ENCODE measurements at regions not wholly inside any gene's neighbourhood (a gene's known extent, or its start where the extent isn't known, plus 50 kb on each side); places are given as distances from the start of the nearest gene placed in this dataset.
"Not testable (repeated sequence)": the region's sequence is repeated elsewhere in the genome, so short reads cannot be mapped to it uniquely, and the experiment has no call there.

DNA sequence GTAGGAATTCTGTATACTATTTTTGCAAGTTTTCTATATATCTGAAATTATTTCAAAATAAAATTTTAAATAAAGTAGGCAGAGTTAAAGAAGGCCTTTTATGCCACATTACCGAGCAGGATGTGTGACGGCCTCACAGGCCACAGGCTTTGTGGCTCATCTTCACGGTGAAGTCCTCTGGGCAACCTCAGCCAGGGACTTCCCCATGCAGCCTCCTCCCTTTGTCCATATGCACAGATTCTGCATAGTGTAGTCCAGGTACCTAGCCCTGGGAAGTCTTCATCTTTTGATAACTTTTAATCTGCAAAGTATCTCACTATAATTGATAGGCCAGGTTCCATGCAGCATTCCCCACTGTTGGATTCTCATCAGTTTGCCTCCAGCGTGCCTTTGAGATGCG is 62.8 kb downstream of the ARHGAP11B start:
- H3K27me3 ChIP-seq (ENCODE audit: insufficient read depth, low read length); H3K4me3 ChIP-seq (ENCODE audit: low read depth, low read length); H2AFZ ChIP-seq (ENCODE audit: low read length, unreplicated experiment); H3K79me2 ChIP-seq (ENCODE audit: control insufficient read depth, insufficient read depth, low read length, unreplicated experiment); H3K4me1 ChIP-seq (ENCODE audit: control insufficient read depth, insufficient read depth, low read length, unreplicated experiment); H3K27ac ChIP-seq (ENCODE audit: low read depth, low read length); H3K36me3 ChIP-seq (ENCODE audit: insufficient read depth, low read length): not testable (repeated sequence)

DNA sequence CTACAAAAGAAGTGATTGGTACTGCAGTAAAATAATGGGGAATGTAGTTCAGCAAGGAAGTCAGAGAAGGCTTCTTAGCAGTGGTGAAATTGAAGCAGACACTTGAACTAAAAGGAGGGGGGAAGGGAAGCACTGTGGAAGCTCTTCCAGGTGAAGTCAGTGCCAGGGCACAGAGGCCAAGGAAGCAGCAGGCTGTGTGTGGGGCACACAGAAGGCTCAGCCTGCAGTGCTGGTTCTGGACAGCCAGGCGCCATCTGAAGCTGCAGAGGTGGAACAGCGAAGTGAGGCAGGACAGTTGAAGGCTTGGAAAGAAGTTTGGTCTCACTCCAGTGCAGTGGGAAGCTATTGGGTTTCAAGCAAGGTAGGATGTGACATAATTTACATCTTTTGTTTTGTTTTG is 64.2 kb downstream of the ARHGAP11B start:
- H3K27me3 ChIP-seq (ENCODE audit: insufficient read depth, low read length); H3K4me3 ChIP-seq (ENCODE audit: low read depth, low read length); H2AFZ ChIP-seq (ENCODE audit: low read length, unreplicated experiment); H3K36me3 ChIP-seq (ENCODE audit: insufficient read depth, low read length); H3K4me1 ChIP-seq (ENCODE audit: control insufficient read depth, insufficient read depth, low read length, unreplicated experiment); H3K79me2 ChIP-seq (ENCODE audit: control insufficient read depth, insufficient read depth, low read length, unreplicated experiment); H3K27ac ChIP-seq (ENCODE audit: low read depth, low read length): not testable (repeated sequence)

- not testable (repeated sequence) for H3K4me1 ChIP-seq (ENCODE audit: control insufficient read depth, insufficient read depth, low read length, unreplicated experiment); H3K4me3 ChIP-seq (ENCODE audit: low read depth, low read length); H3K27ac ChIP-seq (ENCODE audit: low read depth, low read length); H3K27me3 ChIP-seq (ENCODE audit: insufficient read depth, low read length); H2AFZ ChIP-seq (ENCODE audit: low read length, unreplicated experiment); H3K79me2 ChIP-seq (ENCODE audit: control insufficient read depth, insufficient read depth, low read length, unreplicated experiment); H3K36me3 ChIP-seq (ENCODE audit: insufficient read depth, low read length)
Observed at GRCh38 chr15:30695811-30696210, 69.9 kb downstream of the ARHGAP11B start.

GRCh38 chr15:30696439-30697314 is 70.7 kb downstream of the ARHGAP11B start:
- not testable (repeated sequence) for H3K79me2 ChIP-seq (ENCODE audit: control insufficient read depth, insufficient read depth, low read length, unreplicated experiment); H2AFZ ChIP-seq (ENCODE audit: low read length, unreplicated experiment); H3K27me3 ChIP-seq (ENCODE audit: insufficient read depth, low read length); H3K4me1 ChIP-seq (ENCODE audit: control insufficient read depth, insufficient read depth, low read length, unreplicated experiment); H3K27ac ChIP-seq (ENCODE audit: low read depth, low read length); H3K4me3 ChIP-seq (ENCODE audit: low read depth, low read length); H3K36me3 ChIP-seq (ENCODE audit: insufficient read depth, low read length)

DNA sequence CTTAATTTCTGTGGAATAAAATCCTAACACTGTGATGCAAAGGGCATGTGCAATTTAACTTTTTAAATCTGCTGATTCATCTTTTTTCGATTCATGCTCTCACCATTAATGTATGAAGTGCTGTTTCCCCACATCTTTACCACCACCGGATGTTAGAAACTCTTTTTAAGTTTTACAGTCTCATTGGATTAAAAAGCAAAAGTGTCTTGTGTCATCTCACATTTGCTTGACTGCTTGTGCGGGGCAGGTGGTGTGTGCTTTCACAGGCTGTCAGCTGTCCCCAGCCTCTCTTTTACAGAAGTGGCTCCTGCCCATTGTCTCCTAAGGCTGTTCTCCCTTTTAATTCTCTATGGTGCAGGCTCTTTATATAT is 71.4 kb downstream of the ARHGAP11B start:
- not testable (repeated sequence) for H3K27ac ChIP-seq (ENCODE audit: low read depth, low read length)

GRCh38 chr15:30700006-30700597 is 74.2 kb downstream of the ARHGAP11B start:
- H3K4me3 ChIP-seq (ENCODE audit: low read depth, low read length); H3K27ac ChIP-seq (ENCODE audit: low read depth, low read length); H3K36me3 ChIP-seq (ENCODE audit: insufficient read depth, low read length); H2AFZ ChIP-seq (ENCODE audit: low read length, unreplicated experiment); H3K4me1 ChIP-seq (ENCODE audit: control insufficient read depth, insufficient read depth, low read length, unreplicated experiment); H3K79me2 ChIP-seq (ENCODE audit: control insufficient read depth, insufficient read depth, low read length, unreplicated experiment); H3K27me3 ChIP-seq (ENCODE audit: insufficient read depth, low read length): not testable (repeated sequence)

More for the DNA sequence above, 71.4 kb downstream of the ARHGAP11B start:
- not testable (repeated sequence) for H3K4me1 ChIP-seq (ENCODE audit: control insufficient read depth, insufficient read depth, low read length, unreplicated experiment); H3K4me3 ChIP-seq (ENCODE audit: low read depth, low read length); H3K36me3 ChIP-seq (ENCODE audit: insufficient read depth, low read length); H3K27me3 ChIP-seq (ENCODE audit: insufficient read depth, low read length); H2AFZ ChIP-seq (ENCODE audit: low read length, unreplicated experiment); H3K79me2 ChIP-seq (ENCODE audit: control insufficient read depth, insufficient read depth, low read length, unreplicated experiment)

DNA sequence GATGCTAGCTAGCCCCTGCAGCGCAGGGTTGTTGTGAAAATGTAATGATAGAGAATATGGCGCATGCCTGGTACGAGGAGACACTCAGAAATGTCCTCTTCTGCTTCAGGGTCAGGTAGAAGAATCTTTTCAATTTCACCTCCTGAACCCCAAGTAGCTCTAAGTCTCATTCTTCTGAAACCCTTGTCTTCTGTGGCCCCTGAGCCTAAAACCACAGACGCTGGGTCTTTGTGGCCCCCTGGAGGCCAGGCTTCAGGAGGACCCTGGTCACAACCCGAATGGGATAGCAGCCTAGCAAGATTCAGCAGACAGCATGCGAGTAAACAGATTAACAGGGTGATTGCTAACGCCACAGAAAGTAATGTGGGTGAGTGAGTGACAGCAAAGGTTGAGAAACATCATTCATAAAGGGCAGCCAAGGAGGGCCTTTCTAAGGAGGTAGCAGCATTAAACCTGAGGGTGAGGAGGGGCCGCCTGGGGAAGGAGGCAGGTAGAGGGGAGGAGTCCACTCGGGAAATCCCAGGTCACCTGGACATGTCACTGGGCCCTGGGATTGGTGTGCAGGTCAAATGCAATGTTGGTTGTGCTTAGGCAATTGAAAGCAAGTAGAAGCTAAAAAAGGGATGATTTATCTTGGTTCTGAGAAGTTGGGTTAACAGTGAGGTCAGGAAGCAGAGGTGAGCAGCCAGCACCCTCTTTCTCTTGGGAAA is 82.2 kb downstream of the ARHGAP11B start:
- H3K4me1 ChIP-seq (ENCODE audit: control insufficient read depth, insufficient read depth, low read length, unreplicated experiment); H3K27me3 ChIP-seq (ENCODE audit: insufficient read depth, low read length); H3K36me3 ChIP-seq (ENCODE audit: insufficient read depth, low read length); H2AFZ ChIP-seq (ENCODE audit: low read length, unreplicated experiment); H3K79me2 ChIP-seq (ENCODE audit: control insufficient read depth, insufficient read depth, low read length, unreplicated experiment); H3K4me3 ChIP-seq (ENCODE audit: low read depth, low read length); H3K27ac ChIP-seq (ENCODE audit: low read depth, low read length): not testable (repeated sequence)

GRCh38 chr15:30708809-30709208 is 82.9 kb downstream of the ARHGAP11B start:
- not testable (repeated sequence) for H3K4me3 ChIP-seq (ENCODE audit: low read depth, low read length); H3K4me1 ChIP-seq (ENCODE audit: control insufficient read depth, insufficient read depth, low read length, unreplicated experiment); H3K27ac ChIP-seq (ENCODE audit: low read depth, low read length); H3K27me3 ChIP-seq (ENCODE audit: insufficient read depth, low read length); H2AFZ ChIP-seq (ENCODE audit: low read length, unreplicated experiment); H3K79me2 ChIP-seq (ENCODE audit: control insufficient read depth, insufficient read depth, low read length, unreplicated experiment); H3K36me3 ChIP-seq (ENCODE audit: insufficient read depth, low read length)

DNA sequence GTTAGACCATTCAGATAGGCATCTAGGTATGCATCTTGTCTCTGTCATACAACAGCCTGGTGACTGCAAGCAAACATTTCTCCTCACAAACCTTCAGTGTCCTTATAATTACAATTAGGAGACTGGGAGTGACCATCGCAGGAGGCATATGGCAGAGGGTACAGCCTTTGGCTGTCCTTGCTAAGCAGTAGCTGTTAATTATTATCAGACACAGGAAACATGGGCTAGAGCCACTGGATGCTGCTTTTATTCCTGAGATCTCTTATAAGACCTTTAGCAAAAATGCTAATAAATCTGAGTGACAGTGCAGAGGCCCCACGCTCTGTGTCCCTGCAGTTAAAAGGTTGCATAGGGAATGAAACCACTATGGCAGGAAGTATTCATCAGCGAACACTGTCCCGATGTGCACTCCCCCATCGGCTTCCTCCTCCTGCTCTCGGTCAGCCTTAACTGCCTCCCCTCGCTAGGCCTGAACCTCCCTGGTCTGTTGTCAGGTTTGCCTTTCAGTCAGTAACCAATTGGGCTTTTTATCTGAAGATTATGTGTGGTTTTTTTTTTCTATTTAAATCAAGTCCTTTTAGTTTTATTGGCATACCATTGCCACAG is 92.2 kb downstream of the ARHGAP11B start:
- H3K4me1 ChIP-seq (ENCODE audit: control insufficient read depth, insufficient read depth, low read length, unreplicated experiment); H3K27me3 ChIP-seq (ENCODE audit: insufficient read depth, low read length); H2AFZ ChIP-seq (ENCODE audit: low read length, unreplicated experiment); H3K79me2 ChIP-seq (ENCODE audit: control insufficient read depth, insufficient read depth, low read length, unreplicated experiment); H3K4me3 ChIP-seq (ENCODE audit: low read depth, low read length); H3K27ac ChIP-seq (ENCODE audit: low read depth, low read length); H3K36me3 ChIP-seq (ENCODE audit: insufficient read depth, low read length): not testable (repeated sequence)

DNA sequence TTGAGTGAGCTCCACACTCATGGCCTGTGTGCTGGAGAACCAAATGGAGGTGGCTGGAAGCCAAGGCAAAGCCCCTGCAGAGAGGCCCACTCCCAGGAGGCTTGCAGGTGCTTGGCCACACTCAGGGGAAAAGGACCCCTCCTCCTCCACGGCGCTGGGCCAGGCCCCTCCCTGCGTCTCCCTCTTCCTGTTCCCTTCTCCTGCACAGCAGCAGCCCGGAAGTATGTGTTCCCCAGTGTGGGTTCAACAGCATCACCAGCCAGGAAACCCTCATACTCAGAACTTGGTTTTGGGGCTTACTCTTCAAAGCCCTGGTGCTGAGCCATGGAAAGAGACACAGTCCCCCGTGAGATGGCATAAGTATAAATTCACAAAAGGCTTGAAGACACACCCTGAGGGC is 93.4 kb downstream of the ARHGAP11B start:
- not testable (repeated sequence) for H3K4me3 ChIP-seq (ENCODE audit: low read depth, low read length); H3K27me3 ChIP-seq (ENCODE audit: insufficient read depth, low read length)

GRCh38 chr15:30720825-30721224 is 94.9 kb downstream of the ARHGAP11B start:
- H3K4me3 ChIP-seq (ENCODE audit: low read depth, low read length); H3K27ac ChIP-seq (ENCODE audit: low read depth, low read length); H3K79me2 ChIP-seq (ENCODE audit: control insufficient read depth, insufficient read depth, low read length, unreplicated experiment); H2AFZ ChIP-seq (ENCODE audit: low read length, unreplicated experiment); H3K27me3 ChIP-seq (ENCODE audit: insufficient read depth, low read length); H3K36me3 ChIP-seq (ENCODE audit: insufficient read depth, low read length); H3K4me1 ChIP-seq (ENCODE audit: control insufficient read depth, insufficient read depth, low read length, unreplicated experiment): not testable (repeated sequence)

More for the DNA sequence above, 93.4 kb downstream of the ARHGAP11B start:
- H3K4me1 ChIP-seq (ENCODE audit: control insufficient read depth, insufficient read depth, low read length, unreplicated experiment); H2AFZ ChIP-seq (ENCODE audit: low read length, unreplicated experiment); H3K36me3 ChIP-seq (ENCODE audit: insufficient read depth, low read length); H3K27ac ChIP-seq (ENCODE audit: low read depth, low read length); H3K79me2 ChIP-seq (ENCODE audit: control insufficient read depth, insufficient read depth, low read length, unreplicated experiment): not testable (repeated sequence)

Measured in ACC112 (cell line).